Activated CD8-positive, alpha-beta T cell treated with anti-CD3 and anti-CD28 coated beads for 36 hours (primary cell): ENCODE measurements at regions not wholly inside any gene's neighbourhood (a gene's known extent, or its start where the extent isn't known, plus 50 kb on each side); places are given as distances from the start of the nearest gene placed in this dataset.

Source experiments
- ATAC-seq: fragments of 200-7000 bp; cut with Tn5 transposase; one replicate; pipeline ENCODE4 v1.10.0; 2021; ENCODE audit warnings: mild to moderate bottlenecking, moderate library complexity
- CTCF ChIA-PET: fragments of 350-600 bp; sonication (Branson Sonifier 250); formaldehyde crosslinking; loops from one replicate; lab custom pipeline; 2021; ENCODE audit warnings: antibody characterized with exemption; lab: Charles Lee
- POLR2A ChIA-PET: fragments of 350-600 bp; sonication (Branson Sonifier 250); formaldehyde crosslinking; loops from one replicate; lab custom pipeline; 2021; ENCODE audit warnings: antibody characterized with exemption; lab: Charles Lee
- DNase-seq: peaks from one replicate; pipeline ENCODE4 v3.0.0-alpha.2; 2020
- H3K27ac Mint-ChIP-seq: one replicate; pipeline ENCODE4 v1.8.0; 2021; ENCODE audit warnings: mild to moderate bottlenecking, mixed read lengths
- H3K27me3 Mint-ChIP-seq: one replicate; pipeline ENCODE4 v1.8.0; 2021; ENCODE audit warnings: mixed read lengths
- H3K36me3 Mint-ChIP-seq: one replicate; pipeline ENCODE4 v1.8.0; 2021; ENCODE audit warnings: low read depth, mixed read lengths
- H3K4me1 Mint-ChIP-seq: one replicate; pipeline ENCODE4 v1.8.0; 2021; ENCODE audit warnings: low read depth, mixed read lengths
- H3K4me3 Mint-ChIP-seq: one replicate; pipeline ENCODE4 v1.8.0; 2021; ENCODE audit warnings: mild to moderate bottlenecking, moderate library complexity, mixed read lengths
- H3K9me3 Mint-ChIP-seq: one replicate; pipeline ENCODE4 v1.8.0; 2021; ENCODE audit warnings: mixed read lengths
- CTCF ChIP-seq: fragments of 200-600 bp; IDR thresholded peaks from one replicate; pipeline ENCODE4 v1.8.0; 2022; ENCODE audit warnings: antibody characterized with exemption, mild to moderate bottlenecking
- intact Hi-C: fragments of 100-400 bp; cut with micrococcal nuclease; formaldehyde crosslinking; loops from one replicate; pipeline ENCODE4 v1.10.0; 2022

- CTCF ChIA-PET: no interaction called here
- intact Hi-C loops: no loop called here
Observed at GRCh38 chr1:79726911-79727310, 720.4 kb upstream of the ADGRL4 start.

GRCh38 chr1:79726321-79726720, 719.8 kb upstream of the ADGRL4 start:
- H3K9me3 Mint-ChIP-seq: peaks cover 2% of the 10 kb centered on the region
- no peak for ATAC-seq
- no peak overlapping the region for H3K4me3 Mint-ChIP-seq
- H3K4me1 Mint-ChIP-seq: no peaks in the 10 kb centered on the region
- H3K36me3 Mint-ChIP-seq: no peaks in the 10 kb centered on the region
- no peak for TF ChIP-seq CTCF
- H3K27me3 Mint-ChIP-seq: no peaks in the 10 kb centered on the region
- no peak overlapping the region for H3K27ac Mint-ChIP-seq
- ChIA-PET POLR2A (no interaction called here), CTCF (no interaction called here)
- intact Hi-C loops: no loop called here
- no peak for DNase-seq

More at GRCh38 chr1:79726911-79727310, 720.4 kb upstream of the ADGRL4 start:
- Mint-ChIP-seq H3K9me3 (peaks cover 4% of the 10 kb centered on the region), H3K4me1 (no peaks in the 10 kb centered on the region), H3K36me3 (no peaks in the 10 kb centered on the region), H3K27ac (no peak overlapping the region), H3K4me3 (no peak overlapping the region), H3K27me3 (no peaks in the 10 kb centered on the region)
- ATAC-seq: no peak
- DNase-seq: no peak
- TF ChIP-seq CTCF: no peak
- POLR2A ChIA-PET: no interaction called here

GRCh38 chr1:79716447-79716846, 709.9 kb upstream of the ADGRL4 start:
- Mint-ChIP-seq H3K4me3 (no peak overlapping the region), H3K4me1 (no peaks in the 10 kb centered on the region), H3K9me3 (peaks cover 14% of the 10 kb centered on the region), H3K36me3 (no peaks in the 10 kb centered on the region), H3K27ac (no peak overlapping the region), H3K27me3 (no peaks in the 10 kb centered on the region)
- ATAC-seq: no peak
- intact Hi-C loops: no loop called here
- DNase-seq: no peak
- POLR2A ChIA-PET: no interaction called here
- CTCF ChIA-PET: no interaction called here
- no peak for TF ChIP-seq CTCF

- TF ChIP-seq CTCF: no peak
- intact Hi-C loops: no loop called here
- ChIA-PET POLR2A (no interaction called here), CTCF (no interaction called here)
- Mint-ChIP-seq H3K9me3 (peaks cover 8% of the 10 kb centered on the region), H3K4me1 (no peaks in the 10 kb centered on the region), H3K36me3 (no peaks in the 10 kb centered on the region), H3K27ac (no peak overlapping the region), H3K4me3 (no peak overlapping the region), H3K27me3 (no peaks in the 10 kb centered on the region)
- DNase-seq (no peak), ATAC-seq (no peak)
Observed at GRCh38 chr1:79714664-79715063, 708.1 kb upstream of the ADGRL4 start.

GRCh38 chr1:79711001-79711431, 704.5 kb upstream of the ADGRL4 start:
- ChIA-PET CTCF (no interaction called here), POLR2A (no interaction called here)
- no peak for DNase-seq
- Mint-ChIP-seq H3K4me1 (no peaks in the 10 kb centered on the region), H3K9me3 (peaks cover 3% of the 10 kb centered on the region), H3K36me3 (no peaks in the 10 kb centered on the region), H3K27me3 (no peaks in the 10 kb centered on the region), H3K4me3 (no peak overlapping the region), H3K27ac (no peak overlapping the region)
- ATAC-seq: no peak
- no peak for TF ChIP-seq CTCF
- intact Hi-C loops: no loop called here
